Stimulated activated CD4-positive, alpha-beta T cell treated with anti-CD3 and anti-CD28 coated beads, Interleukin-4, amount 100 ng/mL, for 48 hours (primary cell): ENCODE measurements at regions not wholly inside any gene's neighbourhood (a gene's known extent, or its start where the extent isn't known, plus 50 kb on each side); places are given as distances from the start of the nearest gene placed in this dataset.
"Not testable (repeated sequence)": the region's sequence is repeated elsewhere in the genome, so short reads cannot be mapped to it uniquely, and the experiment has no call there.

ENCODE experiments used
- DNase-seq, 2 donors: peaks; one replicate each; pipeline ENCODE4 v3.0.0-alpha.2; 2020; ENCODE audit warnings: low read depth in 2 of 2

DNA sequence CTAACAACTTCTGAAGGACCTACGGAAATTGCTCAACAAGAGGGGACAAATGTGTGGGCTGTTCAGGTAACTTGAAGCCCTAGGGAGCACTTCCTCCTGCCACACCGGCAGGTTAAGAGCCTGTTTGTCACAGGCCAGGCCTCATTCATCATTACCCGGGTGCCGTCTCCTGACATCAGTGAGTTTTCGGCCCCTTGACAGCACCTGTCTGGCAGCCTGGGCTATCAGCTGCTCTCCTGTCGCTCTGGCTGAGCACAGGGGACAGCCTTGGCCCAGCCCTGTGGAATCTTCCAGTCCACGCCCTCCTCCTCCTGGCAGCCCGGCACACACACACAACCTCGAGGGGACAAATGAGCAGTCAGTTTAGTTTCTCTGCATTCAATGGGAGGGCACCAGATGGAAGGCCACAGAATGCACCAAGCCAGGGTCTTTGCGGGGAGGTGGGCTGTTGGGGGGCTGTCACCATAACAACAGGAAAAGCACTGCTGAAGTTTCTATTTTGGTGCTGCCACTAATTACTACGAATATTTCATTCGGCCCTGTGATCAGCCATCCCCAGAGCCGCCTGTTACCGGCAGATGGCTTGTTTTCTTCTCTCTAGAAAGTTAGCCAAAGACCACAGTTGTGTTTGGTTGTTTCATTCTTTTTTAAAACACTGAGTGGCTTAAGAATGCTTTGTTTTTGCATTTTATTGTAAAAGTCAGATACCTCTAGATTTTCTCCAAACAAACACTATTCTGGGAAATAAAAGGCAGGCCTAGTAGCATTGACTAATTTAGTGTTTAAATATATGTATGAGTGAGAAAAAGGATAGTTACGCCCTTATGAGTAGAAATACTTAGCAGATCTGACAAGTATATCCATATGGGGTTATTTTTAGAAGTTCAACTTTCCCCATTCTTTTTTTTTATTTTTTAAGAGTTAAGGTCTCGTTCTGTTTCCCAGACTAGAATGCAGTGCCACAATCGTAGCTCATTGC lies 189.9 kb upstream of the NDUFV2 start:
- DNase-seq: no peak

DNA sequence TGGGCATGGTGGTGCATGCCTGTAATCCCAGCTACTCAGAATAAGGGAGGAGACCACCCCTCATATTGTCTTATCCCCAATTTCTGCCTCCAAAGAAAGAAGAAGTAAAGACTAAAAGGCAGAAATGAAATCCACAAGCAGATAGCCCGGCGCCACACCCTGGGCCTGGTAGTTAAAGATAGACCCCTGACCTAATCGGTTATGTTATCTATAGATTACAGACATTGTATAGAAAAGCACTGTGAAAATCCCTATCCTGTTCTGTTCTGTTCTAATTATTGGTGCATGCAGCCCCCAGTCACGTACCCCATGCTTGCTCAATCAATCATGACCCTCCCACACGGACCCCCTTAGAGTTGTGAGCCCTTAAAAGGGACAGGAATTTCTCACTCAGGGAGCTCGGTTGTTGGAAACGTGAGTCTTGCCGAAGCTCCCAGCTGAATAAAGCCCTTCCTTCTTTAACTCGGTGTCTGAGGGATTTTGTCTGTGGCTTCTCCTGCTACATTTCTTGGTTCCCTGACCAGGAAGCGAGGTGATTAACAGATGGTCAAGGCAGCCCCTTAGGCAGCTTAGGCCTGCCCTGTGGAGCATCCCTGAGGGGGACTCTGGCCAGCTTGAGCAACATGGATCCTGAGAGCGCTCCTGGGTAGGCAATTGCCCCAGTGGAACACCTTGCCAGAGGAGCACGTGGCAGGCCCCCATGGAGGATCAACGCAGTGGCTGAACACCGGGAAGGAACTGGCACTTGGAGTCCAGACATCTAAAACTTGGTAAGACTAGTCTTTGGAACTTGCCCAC lies 188.7 kb upstream of the NDUFV2 start:
- not testable (repeated sequence) for DNase-seq

DNA sequence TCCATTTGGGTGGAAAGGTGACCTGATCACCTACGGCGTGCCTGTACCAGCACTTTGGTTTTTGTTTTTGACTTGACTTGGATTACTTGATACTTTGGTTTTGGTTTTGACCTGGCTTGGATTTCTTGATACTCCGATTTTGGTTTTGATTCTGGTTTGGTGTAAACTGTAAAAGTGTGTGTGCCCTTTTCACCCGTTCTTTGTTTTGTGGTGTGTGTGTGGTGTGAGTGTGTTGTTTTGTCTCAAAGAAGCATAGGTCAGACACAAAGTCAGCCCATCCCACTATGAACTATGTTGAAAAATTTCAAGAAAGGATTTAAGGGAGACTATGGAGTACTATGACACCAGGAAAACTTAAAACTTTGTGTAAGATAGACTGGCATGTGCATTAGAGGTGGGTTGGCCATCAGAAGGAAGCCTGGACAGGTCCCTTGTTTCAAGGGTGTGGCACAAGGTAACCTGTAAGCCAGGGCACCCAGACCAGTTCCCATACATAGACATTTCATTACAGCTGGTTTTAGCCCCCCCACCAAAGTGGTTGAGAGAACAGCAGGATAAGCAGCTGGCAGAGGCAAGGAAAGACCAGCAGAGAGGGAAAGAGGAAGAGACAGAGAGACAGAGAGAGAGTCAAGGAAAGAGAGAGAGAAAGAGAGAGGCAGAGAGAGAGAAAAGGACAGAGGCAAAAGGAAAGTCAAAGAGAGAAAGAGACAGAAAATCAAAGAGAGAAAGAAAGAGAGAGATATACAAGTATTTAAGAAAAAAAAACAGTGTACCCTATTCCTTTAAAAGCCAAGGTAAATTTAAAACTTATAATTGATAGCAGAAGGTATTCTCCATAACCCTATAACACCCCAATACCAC lies 187.9 kb upstream of the NDUFV2 start:
- DNase-seq: not testable (repeated sequence)

DNA sequence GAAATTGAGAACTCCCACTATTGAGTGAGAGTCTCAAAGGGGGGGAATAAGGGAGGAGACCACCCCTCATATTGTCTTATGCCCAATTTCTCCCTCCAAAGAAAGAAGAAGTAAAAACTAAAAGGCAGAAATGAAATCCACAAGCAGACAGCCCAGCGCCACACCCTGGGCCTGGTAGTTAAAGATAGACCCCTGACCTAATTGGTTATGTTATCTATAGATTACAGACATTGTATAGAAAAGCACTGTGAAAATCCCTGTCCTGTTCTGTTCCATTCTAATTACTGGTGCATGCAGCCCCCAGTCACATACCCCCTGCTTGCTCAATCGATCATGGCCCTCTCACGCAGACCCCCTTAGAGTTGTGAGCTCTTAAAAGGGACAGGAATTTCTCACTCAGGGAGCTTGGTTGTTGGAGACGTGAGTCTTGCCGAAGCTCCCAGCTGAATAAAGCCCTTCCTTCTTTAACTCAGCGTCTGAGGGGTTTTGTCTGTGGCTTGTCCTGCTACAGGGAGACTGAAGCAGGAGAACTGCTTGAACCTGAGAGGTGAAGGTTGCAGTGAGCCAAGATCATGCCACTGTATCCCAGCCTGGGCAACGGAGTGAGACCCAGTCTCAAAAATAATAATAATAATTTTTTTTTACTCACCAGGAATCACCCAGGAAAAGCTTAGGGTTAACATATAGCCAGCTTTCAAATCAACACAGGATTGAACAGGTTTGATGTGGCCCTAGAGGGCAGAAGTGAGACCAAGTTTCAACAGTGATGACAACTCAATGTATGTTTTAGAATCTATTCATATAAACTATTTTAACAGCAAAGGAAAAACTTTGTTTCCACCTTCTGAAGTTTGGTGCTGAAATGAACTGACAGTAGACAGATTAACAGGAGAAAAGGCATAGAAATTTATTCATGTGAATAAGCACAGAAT lies 181.4 kb upstream of the NDUFV2 start:
- DNase-seq: not testable (repeated sequence)

DNA sequence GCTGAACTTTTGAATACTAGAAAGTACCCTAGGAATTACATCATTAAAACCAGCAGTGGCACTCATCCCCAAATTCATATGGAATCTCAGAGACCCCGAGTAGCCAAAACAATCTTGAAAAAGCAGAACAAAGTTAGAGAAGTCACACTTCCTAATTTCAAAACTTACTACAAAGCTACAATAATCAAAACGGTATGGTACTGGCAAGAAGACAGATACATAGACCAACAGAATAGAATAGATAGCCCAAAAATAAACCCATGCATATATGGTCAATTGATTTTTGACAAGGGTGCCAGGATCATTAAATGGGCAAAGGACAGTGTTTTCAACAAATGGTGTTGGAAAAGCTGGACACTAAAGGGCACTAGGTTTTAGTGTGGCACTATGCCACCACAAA lies 176.0 kb upstream of the NDUFV2 start:
- no peak for DNase-seq

- DNase-seq: no peak
These were observed 174.5 kb upstream of the NDUFV2 start for GRCh38 chr18:8928044-8928443.

DNA sequence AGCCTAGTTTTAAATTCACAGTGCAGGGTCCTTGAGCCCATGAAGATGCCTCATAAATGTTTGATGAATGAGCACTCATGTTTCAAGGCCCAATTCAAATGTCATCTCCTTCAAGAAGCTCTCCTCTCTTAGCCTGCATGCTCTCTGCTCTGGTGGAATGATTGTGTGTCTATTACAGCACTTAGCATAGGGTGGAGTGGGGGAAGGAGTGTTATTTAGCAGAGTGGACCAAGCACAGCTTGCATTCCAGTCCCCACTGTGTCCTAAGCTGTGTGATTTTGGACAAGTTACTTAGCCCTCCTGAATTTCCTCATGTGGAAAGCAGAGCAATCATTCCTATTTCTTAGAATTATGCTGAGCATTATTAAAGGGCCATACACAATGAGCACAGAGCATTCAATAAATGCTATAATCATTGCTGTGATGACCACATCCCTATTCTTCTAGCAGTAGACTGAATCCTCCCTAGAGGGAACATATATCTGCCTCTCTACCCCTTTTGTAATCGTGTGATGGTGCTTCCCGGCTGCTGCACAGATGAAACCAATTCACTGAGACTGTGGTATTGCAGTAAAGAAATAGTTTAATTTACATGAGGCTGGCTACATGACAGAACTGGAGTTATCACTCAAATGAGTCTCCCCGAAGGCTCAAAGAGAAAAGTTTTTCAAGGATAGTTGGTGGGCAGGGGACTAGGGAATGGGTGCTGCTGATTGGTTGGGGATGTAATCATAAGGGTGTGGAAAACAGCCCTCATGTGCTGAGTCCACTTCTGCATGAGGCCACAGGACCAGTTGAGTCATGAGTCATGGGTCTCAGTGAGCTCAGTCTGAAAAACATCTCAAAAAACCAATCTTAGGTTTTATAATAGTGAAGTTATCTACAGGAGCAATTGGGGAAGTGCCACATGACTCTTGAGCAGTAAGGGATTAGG lies 173.4 kb upstream of the NDUFV2 start:
- no peak for DNase-seq

- no peak for DNase-seq
These were observed 171.4 kb upstream of the NDUFV2 start for GRCh38 chr18:8930990-8931616.

DNA sequence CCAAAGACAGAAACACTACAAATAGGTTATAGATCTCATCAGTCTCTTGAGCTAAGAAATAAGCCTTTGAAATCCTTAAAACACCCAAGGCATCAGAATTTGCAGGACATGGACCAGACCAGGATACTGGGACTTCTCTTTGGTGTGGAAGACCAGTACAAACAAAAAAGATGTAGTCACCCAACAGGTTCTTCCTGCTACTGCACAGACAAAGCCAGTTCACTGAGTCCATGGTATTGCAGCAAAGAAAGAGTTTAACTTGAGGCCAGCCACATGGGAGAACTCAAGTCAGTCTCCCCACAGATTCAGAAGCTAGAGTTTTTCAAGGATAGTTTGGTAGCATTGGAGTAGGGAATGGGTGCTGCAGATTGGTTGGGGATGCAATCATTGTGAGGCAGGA lies 169.6 kb upstream of the NDUFV2 start:
- no peak for DNase-seq

GRCh38 chr18:8933714-8934284 lies 168.7 kb upstream of the NDUFV2 start:
- DNase-seq: no peak

- DNase-seq: not testable (repeated sequence)
These were observed 167.2 kb upstream of the NDUFV2 start for GRCh38 chr18:8935346-8935745.

- no peak for DNase-seq
These were observed 165.9 kb upstream of the NDUFV2 start for GRCh38 chr18:8936619-8937018.

DNA sequence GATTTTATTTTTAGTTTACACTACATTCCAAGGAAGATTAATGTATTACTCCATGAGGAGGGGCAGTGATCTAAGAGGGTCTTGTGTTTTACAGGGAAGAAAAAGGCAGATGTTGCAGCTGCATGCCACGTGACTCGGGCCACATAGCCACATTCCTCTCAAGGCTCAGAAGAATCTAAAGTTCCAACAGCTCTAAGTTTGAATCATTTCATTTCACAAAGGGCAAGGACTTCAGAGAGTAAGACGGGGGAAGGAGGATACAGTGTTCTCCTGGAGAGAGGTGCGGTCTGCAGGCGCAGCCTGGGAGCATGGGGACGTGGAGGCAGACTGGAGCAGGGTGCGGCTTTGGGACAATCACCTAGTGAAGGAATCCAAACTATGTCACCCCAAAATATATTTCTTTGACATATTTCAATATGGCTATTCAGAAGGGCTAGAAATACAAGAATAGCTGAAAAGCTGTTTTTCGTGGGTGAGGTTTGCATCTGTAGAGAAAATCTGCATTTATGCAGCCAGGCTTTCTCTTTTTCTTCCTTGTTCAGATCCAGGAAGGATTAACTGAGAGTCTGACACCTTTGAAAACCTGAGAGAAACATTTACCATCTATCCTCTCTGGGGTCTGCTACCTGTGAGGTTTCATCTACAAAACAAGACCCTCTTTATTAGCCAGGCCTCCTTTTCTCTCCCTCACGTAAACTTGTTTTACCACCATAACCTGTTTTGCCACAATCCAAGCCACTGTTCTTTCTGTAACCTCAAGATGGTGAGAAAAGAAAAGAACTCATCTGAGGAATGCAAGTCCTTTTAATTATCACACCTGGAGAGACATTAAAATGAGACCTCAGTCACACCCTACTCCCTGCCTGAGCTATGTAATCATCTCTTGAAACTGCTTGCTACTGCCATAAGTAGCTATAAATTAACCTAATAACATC lies 165.1 kb upstream of the NDUFV2 start:
- DNase-seq: no peak

- no peak for DNase-seq
These were observed 163.7 kb upstream of the NDUFV2 start for GRCh38 chr18:8938817-8939216.

GRCh38 chr18:8942021-8942908 lies 160.2 kb upstream of the NDUFV2 start:
- no peak for DNase-seq

DNA sequence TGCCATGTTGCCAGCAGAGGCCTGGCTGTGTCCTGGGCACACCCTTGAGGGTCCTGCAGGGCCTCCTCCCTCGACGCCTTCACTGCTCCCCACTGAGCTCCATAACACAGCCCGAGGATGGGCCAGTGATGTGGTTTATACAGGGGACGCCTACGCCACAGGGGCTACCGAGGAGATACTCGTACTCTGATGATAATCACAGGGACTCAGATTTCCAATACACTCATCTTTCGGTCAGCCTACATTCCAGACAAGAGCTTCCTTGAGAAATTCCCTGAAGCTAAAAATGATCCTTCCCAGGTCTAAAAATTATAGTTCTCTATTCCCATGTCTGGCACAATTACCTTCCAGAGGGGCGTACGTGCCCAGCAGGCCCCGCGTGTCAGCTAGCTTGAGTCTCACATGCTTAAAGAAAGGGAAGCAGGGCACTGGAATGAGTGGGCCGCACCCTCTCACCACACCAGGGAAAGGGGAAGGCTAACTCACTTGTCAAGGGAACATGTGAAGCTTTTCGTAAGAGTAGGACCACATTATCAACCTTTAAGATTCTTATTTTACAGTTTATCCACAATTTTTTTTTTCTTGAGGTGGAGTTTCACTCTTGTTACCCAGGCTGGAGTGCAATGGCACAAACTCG lies 159.5 kb upstream of the NDUFV2 start:
- DNase-seq: no peak
